Glutamatergic neuron (in vitro differentiated cells): ENCODE measurements at regions not wholly inside any gene's neighbourhood (a gene's known extent, or its start where the extent isn't known, plus 50 kb on each side); places are given as distances from the start of the nearest gene placed in this dataset.

ENCODE experiments used
- DNase-seq: peaks from one replicate; pipeline ENCODE4 v3.0.0; 2022
- H3K27ac Mint-ChIP-seq: one replicate; pipeline ENCODE4 v1.8.0; 2020; ENCODE audit warnings: mild to moderate bottlenecking, mixed read lengths, inconsistent platforms; ENCODE audit not compliant: unreplicated experiment
- H3K27me3 Mint-ChIP-seq: one replicate; pipeline ENCODE4 v1.8.0; 2020; ENCODE audit warnings: mild to moderate bottlenecking, moderate library complexity, mixed read lengths, inconsistent platforms; ENCODE audit not compliant: unreplicated experiment
- H3K36me3 Mint-ChIP-seq: one replicate; pipeline ENCODE4 v1.8.0; 2020; ENCODE audit warnings: mild to moderate bottlenecking, mixed read lengths, inconsistent platforms; ENCODE audit not compliant: unreplicated experiment
- H3K4me1 Mint-ChIP-seq: one replicate; pipeline ENCODE4 v1.8.0; 2020; ENCODE audit warnings: mild to moderate bottlenecking, low read depth, mixed read lengths, inconsistent platforms; ENCODE audit not compliant: unreplicated experiment
- H3K4me3 Mint-ChIP-seq: one replicate; pipeline ENCODE4 v1.8.0; 2020; ENCODE audit warnings: mild to moderate bottlenecking, mixed read lengths, inconsistent platforms; ENCODE audit not compliant: unreplicated experiment
- H3K9me3 Mint-ChIP-seq: one replicate; pipeline ENCODE4 v1.8.0; 2020; ENCODE audit warnings: mild to moderate bottlenecking, moderate library complexity, mixed read lengths, inconsistent platforms; ENCODE audit not compliant: unreplicated experiment
- CTCF ChIP-seq: fragments of 200-600 bp; sonication (generic); IDR thresholded peaks from one replicate; pipeline ENCODE4 v1.5.0; 2021; ENCODE audit not compliant: partially characterized antibody, unreplicated experiment

- no peak for DNase-seq
- Mint-ChIP-seq H3K4me3 (no peak overlapping the region), H3K36me3 (no peaks in the 10 kb centered on the region), H3K27ac (no peak overlapping the region), H3K9me3 (peaks cover 3% of the 10 kb centered on the region), H3K4me1 (peaks cover 6% of the 10 kb centered on the region), H3K27me3 (no peaks in the 10 kb centered on the region)
- no peak for TF ChIP-seq CTCF
Observed at GRCh38 chr12:131552492-131552863, 158.4 kb upstream of the SFSWAP start.

- Mint-ChIP-seq H3K36me3 (no peaks in the 10 kb centered on the region), H3K4me1 (peaks cover 8% of the 10 kb centered on the region), H3K27ac (no peak overlapping the region), H3K4me3 (no peak overlapping the region), H3K27me3 (no peaks in the 10 kb centered on the region), H3K9me3 (peaks cover 3% of the 10 kb centered on the region)
- no peak for DNase-seq
- TF ChIP-seq CTCF = no peak
Observed at GRCh38 chr12:131553096-131553777, 157.7 kb upstream of the SFSWAP start.

GRCh38 chr12:131555197-131555846, 155.6 kb upstream of the SFSWAP start:
- Mint-ChIP-seq H3K27ac (no peak overlapping the region), H3K4me1 (peaks cover 8% of the 10 kb centered on the region), H3K9me3 (peaks cover 3% of the 10 kb centered on the region), H3K4me3 (no peak overlapping the region), H3K27me3 (no peaks in the 10 kb centered on the region), H3K36me3 (no peaks in the 10 kb centered on the region)
- TF ChIP-seq CTCF = no peak
- no peak for DNase-seq

- no peak for TF ChIP-seq CTCF
- no peak for DNase-seq
- Mint-ChIP-seq H3K4me1 (peaks cover 8% of the 10 kb centered on the region), H3K4me3 (no peak overlapping the region), H3K9me3 (peaks cover 3% of the 10 kb centered on the region), H3K27ac (no peak overlapping the region), H3K36me3 (no peaks in the 10 kb centered on the region), H3K27me3 (no peaks in the 10 kb centered on the region)
Observed at GRCh38 chr12:131555866-131556265, 155.0 kb upstream of the SFSWAP start.

- Mint-ChIP-seq H3K9me3 (peaks cover 3% of the 10 kb centered on the region), H3K36me3 (no peaks in the 10 kb centered on the region), H3K4me3 (no peak overlapping the region), H3K4me1 (peaks cover 8% of the 10 kb centered on the region), H3K27me3 (no peaks in the 10 kb centered on the region), H3K27ac (no peak overlapping the region)
- DNase-seq = no peak
- TF ChIP-seq CTCF = no peak
Observed at GRCh38 chr12:131557078-131557709, 153.7 kb upstream of the SFSWAP start.
